ENCODE measurements at regions not wholly inside any gene's neighbourhood (a gene's known extent, or its start where the extent isn't known, plus 50 kb on each side); places are given as distances from the start of the nearest gene placed in this dataset.

GRCh38 chr9:89668216-89668865 is 63.5 kb downstream of the GADD45G start:
- no peak for DNase-seq (ENCODE audit: low read depth)
- H3K4me3 ChIP-seq (ENCODE audit: low read depth, low read length), result no peak overlapping the region
- TF ChIP-seq MYC (IDR thresholded peaks at IDR 0.05; ENCODE audit: low read depth, low read length) (no peak), CTCF (IDR thresholded peaks at IDR 0.05; ENCODE audit: low read depth, low read length) (no peak), POLR2A (IDR thresholded peaks at IDR 0.05; ENCODE audit: extremely low read depth, insufficient read length) (no peak)
- TF ChIP-seq, protein P1, sequence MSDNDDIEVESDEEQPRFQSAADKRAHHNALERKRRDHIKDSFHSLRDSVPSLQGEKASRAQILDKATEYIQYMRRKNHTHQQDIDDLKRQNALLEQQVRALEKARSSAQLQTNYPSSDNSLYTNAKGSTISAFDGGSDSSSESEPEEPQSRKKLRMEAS (IDR thresholded peaks at IDR 0.05; ENCODE audit: low read depth, low read length), result no peak

DNA sequence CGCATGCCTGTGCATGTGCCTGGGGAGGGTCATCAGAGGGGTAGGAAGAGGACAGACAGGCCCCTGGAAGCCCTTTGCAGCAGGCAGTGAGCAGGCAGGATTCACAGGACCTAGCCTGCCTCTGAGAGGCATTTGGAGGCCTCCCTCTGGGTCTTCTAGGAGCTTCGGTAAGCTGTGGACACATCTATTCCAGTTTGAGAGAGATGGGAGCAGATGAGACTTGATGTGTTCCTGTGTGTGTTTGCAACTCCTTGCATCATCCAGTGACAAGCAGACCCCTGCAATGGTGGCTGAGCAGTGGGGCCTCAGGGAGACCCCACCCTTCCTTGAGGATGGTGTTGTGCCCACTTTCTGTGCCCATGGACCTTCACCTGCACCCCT is 64.0 kb downstream of the GADD45G start:
- TF ChIP-seq POLR2A (IDR thresholded peaks at IDR 0.05; ENCODE audit: extremely low read depth, insufficient read length) (no peak), MYC (IDR thresholded peaks at IDR 0.05; ENCODE audit: low read depth, low read length) (no peak), CTCF (IDR thresholded peaks at IDR 0.05; ENCODE audit: low read depth, low read length) (no peak)
- TF ChIP-seq, protein P1 (IDR thresholded peaks at IDR 0.05; ENCODE audit: low read depth, low read length), result no peak
- no peak for DNase-seq (ENCODE audit: low read depth)
- H3K4me3 ChIP-seq (ENCODE audit: low read depth, low read length), result no peak overlapping the region

- DNase-seq (ENCODE audit: low read depth), result no peak
- TF ChIP-seq POLR2A (IDR thresholded peaks at IDR 0.05; ENCODE audit: extremely low read depth, insufficient read length) (no peak), CTCF (IDR thresholded peaks at IDR 0.05; ENCODE audit: low read depth, low read length) (no peak), MYC (IDR thresholded peaks at IDR 0.05; ENCODE audit: low read depth, low read length) (no peak)
- TF ChIP-seq, protein P1 (IDR thresholded peaks at IDR 0.05; ENCODE audit: low read depth, low read length), result no peak
- H3K4me3 ChIP-seq (ENCODE audit: low read depth, low read length), result no peak overlapping the region
Observed at GRCh38 chr9:89669361-89669842, 64.6 kb downstream of the GADD45G start.

- TF ChIP-seq, protein P1 (IDR thresholded peaks at IDR 0.05; ENCODE audit: low read depth, low read length), result no peak
- no peak for TF ChIP-seq CTCF (IDR thresholded peaks at IDR 0.05; ENCODE audit: low read depth, low read length)
- no peak for TF ChIP-seq POLR2A (IDR thresholded peaks at IDR 0.05; ENCODE audit: extremely low read depth, insufficient read length)
- no peak for TF ChIP-seq MYC (IDR thresholded peaks at IDR 0.05; ENCODE audit: low read depth, low read length)
- H3K4me3 ChIP-seq (ENCODE audit: low read depth, low read length), result no peak overlapping the region
- no peak for DNase-seq (ENCODE audit: low read depth)
Observed at GRCh38 chr9:89670114-89670513, 65.3 kb downstream of the GADD45G start.

DNA sequence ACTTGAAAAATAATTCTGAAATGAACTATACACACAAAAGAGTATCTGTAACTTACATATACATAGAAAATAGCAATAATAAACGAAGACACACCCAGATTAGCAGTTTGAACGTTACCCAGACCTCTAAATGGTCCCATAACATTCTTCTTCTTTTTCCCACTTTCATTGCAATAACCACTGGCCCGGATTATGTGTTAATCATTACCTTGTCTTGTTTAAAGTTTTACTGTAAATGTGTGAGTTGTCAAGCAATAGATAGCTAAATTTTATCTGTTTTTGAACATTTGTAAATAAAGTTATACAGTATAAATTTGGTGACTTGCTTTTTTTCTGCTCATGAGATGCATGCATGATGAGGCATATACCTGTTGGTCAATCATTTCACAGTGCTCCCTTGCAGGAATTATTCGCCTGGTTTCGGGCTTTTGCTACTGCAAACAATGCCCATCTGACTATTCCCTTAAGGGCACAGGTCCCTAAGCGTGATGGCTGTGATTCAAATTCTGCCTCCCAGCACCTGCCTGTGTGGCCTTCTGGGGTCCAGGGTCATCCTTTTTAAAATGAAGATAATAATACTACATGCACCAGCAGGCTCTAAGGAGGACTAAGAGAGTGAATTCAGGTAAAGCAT is 66.1 kb downstream of the GADD45G start:
- TF ChIP-seq, protein P1 (IDR thresholded peaks at IDR 0.05; ENCODE audit: low read depth, low read length), result no peak
- TF ChIP-seq MYC (IDR thresholded peaks at IDR 0.05; ENCODE audit: low read depth, low read length) (no peak), POLR2A (IDR thresholded peaks at IDR 0.05; ENCODE audit: extremely low read depth, insufficient read length) (no peak), CTCF (IDR thresholded peaks at IDR 0.05; ENCODE audit: low read depth, low read length) (no peak)
- no peak overlapping the region for H3K4me3 ChIP-seq (ENCODE audit: low read depth, low read length)
- DNase-seq (ENCODE audit: low read depth), result no peak
